HCT116 (cell line): ENCODE measurements at regions not wholly inside any gene's neighbourhood (a gene's known extent, or its start where the extent isn't known, plus 50 kb on each side); places are given as distances from the start of the nearest gene placed in this dataset.
A peak's percentile ranks its signal among the peaks of the same experiment; 100 is the strongest.

Experiments used
- ATAC-seq: fragments of 200-7000 bp; cut with Tn5 transposase; 2 replicates; pipeline ENCODE4 v1.9.1; 2020; ENCODE audit warnings: mild to moderate bottlenecking, moderate library complexity
- BruUV-seq: library from RNA; stranded (reverse); fragments of 400-500 nt; replicated peaks from 2 replicates; lab custom pipeline; 2021; lab: Mats Ljungman, UMichigan
- CTCF ChIA-PET: fragments of 300-600 bp; sonication (Branson Sonifier 250); formaldehyde crosslinking; loops from one replicate; lab custom pipeline; 2021; ENCODE audit warnings: antibody characterized with exemption; lab: Charles Lee
- POLR2A ChIA-PET: fragments of 300-600, 350-600 bp; sonication (Branson Sonifier 250); formaldehyde crosslinking; loops from one replicate; lab custom pipeline; 2021; ENCODE audit warnings: antibody characterized with exemption; lab: Charles Lee
- RAD21 ChIA-PET, 2 experiments: fragments of 300-600 bp; sonication (Branson Sonifier 250); formaldehyde crosslinking; loops; one replicate each; lab custom pipeline; 2023; ENCODE audit warnings: low total read pairs in 2 of 2; ENCODE audit not compliant: uncharacterized antibody in 2 of 2, unreplicated experiment in 2 of 2, low non-redundant PET in 1 of 2; lab: Charles Lee
- DNase-seq: peaks from one replicate; pipeline ENCODE4 v3.0.0-alpha.2; 2010; ENCODE audit warnings: low read depth, low spot score
- H2AFZ ChIP-seq: fragments of 200-600 bp; shearing (Covaris generic), sonication (generic); 2 replicates; pipeline ENCODE4 v1.6.1; 2017; ENCODE audit warnings: low read depth, mixed run types, mixed read lengths, antibody characterized with exemption, low read length; ENCODE audit not compliant: poor library complexity, severe bottlenecking
- H3K27ac ChIP-seq: 2 replicates; pipeline ENCODE4 v1.5.1; 2012; ENCODE audit warnings: low read depth, low read length
- H3K27me3 ChIP-seq: fragments of 200-600 bp; sonication (generic); 2 replicates; pipeline ENCODE4 v1.6.1; 2016; ENCODE audit warnings: mixed run types, low read length, mixed read lengths; ENCODE audit not compliant: insufficient read depth
- H3K36me3 ChIP-seq, 2 experiments: fragments of 200-500 bp in 1 of 2; fragments of 200-600 bp in 1 of 2; sonication (Bioruptor generic) in 1 of 2; sonication (generic) in 1 of 2; 2 replicates each; pipeline versions ENCODE4 v1.5.1 to v1.6.1; 2014 to 2016; ENCODE audit warnings: low read length in 2 of 2, inconsistent platforms in 1 of 2, mixed read lengths in 1 of 2, mixed run types in 1 of 2; ENCODE audit not compliant: insufficient read depth in 2 of 2, control insufficient read depth in 1 of 2
- H3K4me1 ChIP-seq, 2 experiments: fragments of 200-600 bp in 1 of 2; sonication (generic) in 1 of 2; 2 replicates each; pipeline versions ENCODE4 v1.5.1 to v1.6.1; 2012 to 2017; ENCODE audit warnings: low read length in 2 of 2, inconsistent platforms in 1 of 2, mild to moderate bottlenecking in 1 of 2, mixed read lengths in 1 of 2, mixed run types in 1 of 2, moderate library complexity in 1 of 2; ENCODE audit not compliant: insufficient read depth in 2 of 2, control insufficient read depth in 1 of 2
- H3K4me2 ChIP-seq: fragments of 200-600 bp; sonication (generic); 2 replicates; pipeline ENCODE4 v1.6.1; 2017; ENCODE audit warnings: mixed run types, low read length, mixed read lengths
- H3K4me3 ChIP-seq, 2 experiments: fragments of 200-600 bp in 1 of 2; sonication (generic) in 1 of 2; replicated peaks in 1 of 2; 2 replicates each; pipeline ENCODE4 v1.5.1; 2011 to 2016; ENCODE audit warnings: low read length in 2 of 2, control low read depth in 1 of 2, low read depth in 1 of 2, mild to moderate bottlenecking in 1 of 2, mixed read lengths in 1 of 2, mixed run types in 1 of 2
- H3K79me2 ChIP-seq: fragments of 200-600 bp; sonication (generic); 2 replicates; pipeline ENCODE4 v1.6.1; 2017; ENCODE audit warnings: mild to moderate bottlenecking, mixed run types, low read length, moderate library complexity, mixed read lengths; ENCODE audit not compliant: insufficient read depth
- H3K9ac ChIP-seq: fragments of 200-600 bp; sonication (generic); 2 replicates; pipeline ENCODE4 v1.6.1; 2016; ENCODE audit warnings: low read length, mixed read lengths
- H3K9me2 ChIP-seq: fragments of 200-600 bp; sonication (generic), shearing (Covaris generic); 2 replicates; pipeline ENCODE4 v1.6.1; 2017; ENCODE audit warnings: mixed run types, mild to moderate bottlenecking, moderate library complexity; ENCODE audit not compliant: insufficient read depth
- H3K9me3 ChIP-seq, 2 experiments: fragments of 200-500 bp in 1 of 2; fragments of 200-600 bp in 1 of 2; sonication (Bioruptor generic) in 1 of 2; sonication (generic) in 1 of 2; 2 replicates each; pipeline ENCODE4 v1.6.1; 2014 to 2017; ENCODE audit warnings: low read length in 2 of 2, mixed read lengths in 2 of 2, inconsistent platforms in 1 of 2, low read depth in 1 of 2, mild to moderate bottlenecking in 1 of 2, mixed run types in 1 of 2, moderate library complexity in 1 of 2; ENCODE audit not compliant: control insufficient read depth in 1 of 2, insufficient read depth in 1 of 2
- H4K20me1 ChIP-seq: fragments of 200-600 bp; sonication (generic), shearing (Covaris generic); 2 replicates; pipeline ENCODE4 v1.6.1; 2017; ENCODE audit warnings: mixed run types, mild to moderate bottlenecking, moderate library complexity; ENCODE audit not compliant: insufficient read depth
- CEBPB ChIP-seq: IDR thresholded peaks from 2 replicates; pipeline ENCODE4 v1.6.1; 2012; ENCODE audit warnings: low read depth
- EGR1 ChIP-seq: IDR thresholded peaks from 2 replicates; pipeline ENCODE4 v1.6.1; 2012; ENCODE audit warnings: low read depth
- EZH2phosphoT487 ChIP-seq: fragments of 200-600 bp; IDR thresholded peaks from 2 replicates; pipeline ENCODE4 v1.6.1; 2018; ENCODE audit warnings: antibody characterized with exemption, borderline replicate concordance
- FOSL1 ChIP-seq: IDR thresholded peaks from 2 replicates; pipeline ENCODE4 v1.6.1; 2012; ENCODE audit warnings: low read depth
- POLR2A ChIP-seq: IDR thresholded peaks from 2 replicates; pipeline ENCODE4 v1.7.0; 2011; ENCODE audit warnings: borderline replicate concordance; ENCODE audit not compliant: insufficient read depth, insufficient read length; ENCODE audit errors: extremely low read depth
- POLR2AphosphoS5 ChIP-seq: IDR thresholded peaks from 2 replicates; pipeline ENCODE4 v1.6.1; 2011; ENCODE audit warnings: mild to moderate bottlenecking, low read depth, low read length, moderate library complexity
- RAD21 ChIP-seq: IDR thresholded peaks from 2 replicates; pipeline ENCODE4 v1.6.1; 2012; ENCODE audit warnings: low read depth, mild to moderate bottlenecking
- SIN3A ChIP-seq: IDR thresholded peaks from 2 replicates; pipeline ENCODE4 v1.6.1; 2012; ENCODE audit warnings: low read depth
- SP1 ChIP-seq: IDR thresholded peaks from 2 replicates; pipeline ENCODE4 v1.6.1; 2012; ENCODE audit warnings: low read depth
- SRF ChIP-seq: IDR thresholded peaks from 2 replicates; pipeline ENCODE4 v1.6.1; 2012; ENCODE audit warnings: low read depth
- TCF7L2 ChIP-seq: IDR thresholded peaks from 2 replicates; pipeline ENCODE4 v1.7.0; 2011; ENCODE audit warnings: borderline replicate concordance, inconsistent platforms; ENCODE audit not compliant: insufficient read depth, insufficient read length; ENCODE audit errors: extremely low read depth
- YY1 ChIP-seq: IDR thresholded peaks from 2 replicates; pipeline ENCODE4 v1.6.1; 2011; ENCODE audit warnings: low read length, low read depth, moderate library complexity, mild to moderate bottlenecking; ENCODE audit not compliant: insufficient replicate concordance; ENCODE audit errors: extremely low read depth
- ZFX ChIP-seq: fragments of 450-650 bp; IDR thresholded peaks from 2 replicates; pipeline ENCODE4 v1.6.1; 2017
- ZNF274 ChIP-seq: fragments of 200-500 bp; sonication (Bioruptor generic); IDR thresholded peaks from 2 replicates; pipeline ENCODE4 v1.6.1; 2014; ENCODE audit warnings: mild to moderate bottlenecking, low read depth, low read length, inconsistent platforms
- intact Hi-C: fragments of 100-400 bp; cut with micrococcal nuclease; formaldehyde crosslinking; loops from 2 replicates; pipeline ENCODE4 v1.10.0; 2022
- TF ChIP-seq, protein P1 (sequence below): IDR thresholded peaks from 2 replicates; pipeline ENCODE4 v1.6.1; 2012; ENCODE audit warnings: low read depth

DNA sequence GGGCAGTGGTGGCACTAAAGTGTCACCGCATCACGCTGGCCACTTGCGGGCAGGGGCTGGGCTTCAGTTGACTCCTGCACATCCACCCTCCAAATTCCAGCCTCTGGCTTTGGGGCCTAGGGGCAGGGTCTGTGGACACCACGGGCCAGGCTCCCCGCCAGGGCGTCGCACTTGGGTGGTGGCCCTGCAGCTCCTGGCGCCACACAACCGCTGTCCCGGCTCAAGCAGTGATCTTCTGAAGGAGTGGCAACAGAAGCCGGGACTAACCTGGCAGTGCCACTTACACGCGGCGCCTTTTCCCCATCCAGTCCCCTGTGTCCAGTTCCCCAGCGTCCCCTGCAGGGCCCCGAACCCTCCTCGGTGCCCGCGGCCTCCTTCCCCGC lies 134.3 kb upstream of the ZNF92 start:
- ATAC-seq (no peak), DNase-seq (no peak)
- Histone ChIP-seq H3K4me1 (peaks cover 0 to 5% of the 10 kb centered on the region in 2 experiments; a peak in 1 of 4 replicates), H3K9me3 (no peaks in the 10 kb centered on the region), H3K27ac (no peak overlapping the region), H4K20me1 (no peaks in the 10 kb centered on the region), H3K4me2 (peak overlapping the region; percentile 78), H3K36me3 (no peaks in the 10 kb centered on the region), H3K4me3 (peak overlapping the region; percentile 48 to 58), H3K9me2 (no peaks in the 10 kb centered on the region), H3K9ac (peak overlapping the region; percentile 53; the same call in 1 of the 2 replicates), H2AFZ (no peak overlapping the region), H3K79me2 (no peaks in the 10 kb centered on the region), H3K27me3 (no peaks in the 10 kb centered on the region)
- intact Hi-C loops = no loop called here
- TF ChIP-seq FOSL1 (no peak), ZNF274 (no peak), SIN3A (no peak), RAD21 (no peak), EGR1 (no peak)
- TF ChIP-seq, protein P1, sequence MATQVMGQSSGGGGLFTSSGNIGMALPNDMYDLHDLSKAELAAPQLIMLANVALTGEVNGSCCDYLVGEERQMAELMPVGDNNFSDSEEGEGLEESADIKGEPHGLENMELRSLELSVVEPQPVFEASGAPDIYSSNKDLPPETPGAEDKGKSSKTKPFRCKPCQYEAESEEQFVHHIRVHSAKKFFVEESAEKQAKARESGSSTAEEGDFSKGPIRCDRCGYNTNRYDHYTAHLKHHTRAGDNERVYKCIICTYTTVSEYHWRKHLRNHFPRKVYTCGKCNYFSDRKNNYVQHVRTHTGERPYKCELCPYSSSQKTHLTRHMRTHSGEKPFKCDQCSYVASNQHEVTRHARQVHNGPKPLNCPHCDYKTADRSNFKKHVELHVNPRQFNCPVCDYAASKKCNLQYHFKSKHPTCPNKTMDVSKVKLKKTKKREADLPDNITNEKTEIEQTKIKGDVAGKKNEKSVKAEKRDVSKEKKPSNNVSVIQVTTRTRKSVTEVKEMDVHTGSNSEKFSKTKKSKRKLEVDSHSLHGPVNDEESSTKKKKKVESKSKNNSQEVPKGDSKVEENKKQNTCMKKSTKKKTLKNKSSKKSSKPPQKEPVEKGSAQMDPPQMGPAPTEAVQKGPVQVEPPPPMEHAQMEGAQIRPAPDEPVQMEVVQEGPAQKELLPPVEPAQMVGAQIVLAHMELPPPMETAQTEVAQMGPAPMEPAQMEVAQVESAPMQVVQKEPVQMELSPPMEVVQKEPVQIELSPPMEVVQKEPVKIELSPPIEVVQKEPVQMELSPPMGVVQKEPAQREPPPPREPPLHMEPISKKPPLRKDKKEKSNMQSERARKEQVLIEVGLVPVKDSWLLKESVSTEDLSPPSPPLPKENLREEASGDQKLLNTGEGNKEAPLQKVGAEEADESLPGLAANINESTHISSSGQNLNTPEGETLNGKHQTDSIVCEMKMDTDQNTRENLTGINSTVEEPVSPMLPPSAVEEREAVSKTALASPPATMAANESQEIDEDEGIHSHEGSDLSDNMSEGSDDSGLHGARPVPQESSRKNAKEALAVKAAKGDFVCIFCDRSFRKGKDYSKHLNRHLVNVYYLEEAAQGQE = no peak
- ChIA-PET RAD21 (no interaction called here), POLR2A (no interaction called here), CTCF (no interaction called here)
- BruUV-seq = no TSS peak

DNA sequence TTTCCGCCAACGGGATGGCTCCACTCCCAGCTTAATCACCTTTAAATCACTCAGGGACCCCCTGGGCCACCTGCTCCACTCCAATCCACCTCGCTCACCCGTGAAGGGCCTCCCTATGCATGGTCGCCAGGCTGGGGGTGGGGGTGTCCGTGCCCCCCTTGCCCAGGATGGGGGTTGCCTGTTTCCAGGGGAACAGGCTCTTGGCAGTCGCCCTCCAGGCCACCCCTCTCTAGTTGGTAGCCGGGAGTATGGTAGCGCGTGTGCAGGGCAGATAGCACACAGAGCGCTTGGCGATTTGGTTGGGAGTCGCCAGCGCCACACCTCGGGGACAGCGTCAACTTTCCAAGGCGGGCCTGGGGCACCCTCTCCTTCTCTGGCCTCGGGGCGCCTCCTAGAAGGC lies 134.9 kb upstream of the ZNF92 start:
- H3K9me3 ChIP-seq = no peaks in the 10 kb centered on the region
- H3K9ac ChIP-seq = no peak overlapping the region
- no peak overlapping the region for H3K27ac ChIP-seq
- BruUV-seq = no TSS peak
- H3K36me3 ChIP-seq = no peaks in the 10 kb centered on the region
- H3K4me1 ChIP-seq = peaks cover 0 to 5% of the 10 kb centered on the region in 2 experiments; a peak in 1 of 4 replicates
- no peaks in the 10 kb centered on the region for H3K27me3 ChIP-seq
- H4K20me1 ChIP-seq = no peaks in the 10 kb centered on the region
- intact Hi-C loops = no loop called here
- no peak overlapping the region for H3K4me3 ChIP-seq
- ChIA-PET RAD21 (no interaction called here), CTCF (no interaction called here), POLR2A (no interaction called here)
- no peaks in the 10 kb centered on the region for H3K79me2 ChIP-seq
- no peak for DNase-seq
- no peak overlapping the region for H2AFZ ChIP-seq
- H3K9me2 ChIP-seq = no peaks in the 10 kb centered on the region
- no peak for ATAC-seq
- H3K4me2 ChIP-seq = no peak overlapping the region
- no peak for TF ChIP-seq RAD21
- TF ChIP-seq, protein P1 = no peak
- no peak for TF ChIP-seq POLR2AphosphoS5
- no peak for TF ChIP-seq EZH2phosphoT487
- no peak for TF ChIP-seq SIN3A
- no peak for TF ChIP-seq POLR2A
- TF ChIP-seq CEBPB = no peak
- TF ChIP-seq SP1 = no peak
- no peak for TF ChIP-seq SRF
- no peak for TF ChIP-seq TCF7L2
- TF ChIP-seq YY1 = no peak
- TF ChIP-seq ZFX = no peak
